SK-N-SH treated with all-trans-retinoic acid at 6 μM for 48 hours (cell line): ENCODE measurements at regions not wholly inside any gene's neighbourhood (a gene's known extent, or its start where the extent isn't known, plus 50 kb on each side); places are given as distances from the start of the nearest gene placed in this dataset.

Source experiments
- CSRNP3 ChIP-seq: fragments of 250-450 bp; sonication (Bioruptor Pico); IDR thresholded peaks from 2 replicates; pipeline ENCODE4 v1.5.1; 2021; ENCODE audit warnings: mild to moderate bottlenecking, moderate library complexity
- ESRRG ChIP-seq: fragments of 250-450 bp; sonication (Bioruptor Pico); IDR thresholded peaks from 2 replicates; pipeline ENCODE4 v1.6.1; 2021; ENCODE audit warnings: mild to moderate bottlenecking
- ISL1 ChIP-seq: fragments of 250-450 bp; sonication (Bioruptor Pico); IDR thresholded peaks from 2 replicates; pipeline ENCODE4 v2.1.2; 2022; ENCODE audit warnings: mild to moderate bottlenecking, moderate library complexity
- OSR1 ChIP-seq: fragments of 250-450 bp; sonication (Bioruptor Pico); IDR thresholded peaks from 2 replicates; pipeline ENCODE4 v1.8.0; 2022; ENCODE audit warnings: moderate library complexity, mild to moderate bottlenecking, inconsistent platforms
- TCF4 ChIP-seq: fragments of 250-450 bp; sonication (Bioruptor Pico); IDR thresholded peaks from 2 replicates; pipeline ENCODE4 v1.8.0; 2021; ENCODE audit warnings: mild to moderate bottlenecking, moderate library complexity, borderline replicate concordance
- ZFP3 ChIP-seq: fragments of 250-450 bp; sonication (Bioruptor Pico); IDR thresholded peaks from 2 replicates; pipeline ENCODE4 v1.5.0; 2020; ENCODE audit warnings: mild to moderate bottlenecking, moderate library complexity

- TF ChIP-seq ZFP3 (CRISPR knock-in tag) (no peak), OSR1 (CRISPR knock-in tag) (no peak), ESRRG (CRISPR knock-in tag) (no peak), TCF4 (CRISPR knock-in tag) (no peak), ISL1 (CRISPR knock-in tag) (no peak), CSRNP3 (CRISPR knock-in tag) (no peak)
Measured at GRCh38 chr10:35892526-35892925, 250.4 kb upstream of the FZD8 start.
